Colonic mucosa (tissue), 4 donors: ENCODE measurements at regions not wholly inside any gene's neighbourhood (a gene's known extent, or its start where the extent isn't known, plus 50 kb on each side); places are given as distances from the start of the nearest gene placed in this dataset.

Source experiments
- DNase-seq: peaks from one replicate; pipeline ENCODE4 v3.0.0-alpha.2; 2020
- H3K27ac ChIP-seq: fragments of 200-600 bp; one replicate; pipeline ENCODE4 v1.8.0; 2021
- H3K27me3 ChIP-seq: fragments of 200-600 bp; one replicate; pipeline ENCODE4 v1.8.0; 2021
- H3K36me3 ChIP-seq: fragments of 200-600 bp; one replicate; pipeline ENCODE4 v1.8.0; 2021
- H3K4me1 ChIP-seq: fragments of 200-600 bp; one replicate; pipeline ENCODE4 v1.8.0; 2021; ENCODE audit warnings: mild to moderate bottlenecking
- H3K4me3 ChIP-seq: fragments of 200-600 bp; one replicate; pipeline ENCODE4 v1.8.0; 2021
- H3K9ac ChIP-seq, 2 donors: one replicate each; pipeline ENCODE4 v1.7.0; 2013; ENCODE audit warnings: control low read depth in 2 of 2, low read depth in 2 of 2, low read length in 2 of 2
- H3K9me3 ChIP-seq: fragments of 200-600 bp; one replicate; pipeline ENCODE4 v1.8.0; 2021
- CTCF ChIP-seq: fragments of 200-600 bp; IDR thresholded peaks from one replicate; pipeline ENCODE4 v1.8.0; 2022; ENCODE audit warnings: antibody characterized with exemption, mild to moderate bottlenecking
- intact Hi-C: fragments of 100-400 bp; cut with DNase I; formaldehyde crosslinking; loops from one replicate; pipeline ENCODE4 v1.14.1; 2022
- donor health status: healthy.
- donor health status: DM: no; HTN: no; CAD: no.
- donor health status: DM: no; HTN: no; CAD: no.

GRCh38 chr7:16933296-16934279 lies 51.8 kb upstream of the AGR3 start:
- Histone ChIP-seq H3K9me3 (no peaks in the 10 kb centered on the region), H3K4me3 (no peak overlapping the region), H3K27me3 (no peaks in the 10 kb centered on the region), H3K27ac (no peak overlapping the region), H3K4me1 (no peaks in the 10 kb centered on the region), H3K36me3 (no peaks in the 10 kb centered on the region), H3K9ac (no peak overlapping the region)
- no peak for TF ChIP-seq CTCF
- intact Hi-C loops, result no loop called here
- DNase-seq, result no peak

- Histone ChIP-seq H3K27me3 (no peaks in the 10 kb centered on the region), H3K36me3 (no peaks in the 10 kb centered on the region), H3K9ac (peak overlapping the region in 1 of 2 donors; percentile 3), H3K9me3 (no peaks in the 10 kb centered on the region), H3K4me1 (no peaks in the 10 kb centered on the region), H3K27ac (peak overlapping the region; percentile 61), H3K4me3 (no peak overlapping the region)
- DNase-seq, result no peak
- TF ChIP-seq CTCF, result no peak
- intact Hi-C loops, result no loop called here
These were observed 53.0 kb upstream of the AGR3 start for GRCh38 chr7:16934722-16935340.

- Histone ChIP-seq H3K27ac (peak overlapping the region; percentile 61), H3K27me3 (no peaks in the 10 kb centered on the region), H3K9ac (no peak overlapping the region), H3K36me3 (no peaks in the 10 kb centered on the region), H3K9me3 (no peaks in the 10 kb centered on the region), H3K4me3 (no peak overlapping the region), H3K4me1 (no peaks in the 10 kb centered on the region)
- peak; percentile 74 for DNase-seq
- TF ChIP-seq CTCF, result no peak
- intact Hi-C loops, result no loop called here
These were observed 53.6 kb upstream of the AGR3 start for GRCh38 chr7:16935341-16935735.

- no peak for TF ChIP-seq CTCF
- no peaks in the 10 kb centered on the region for H3K27me3 ChIP-seq
- DNase-seq, result no peak
- no peaks in the 10 kb centered on the region for H3K4me1 ChIP-seq
- H3K9me3 ChIP-seq, result no peaks in the 10 kb centered on the region
- intact Hi-C loops, result no loop called here
- H3K27ac ChIP-seq, result no peak overlapping the region
- H3K36me3 ChIP-seq, result no peaks in the 10 kb centered on the region
- no peak overlapping the region for H3K9ac ChIP-seq
- H3K4me3 ChIP-seq, result no peak overlapping the region
These were observed 55.0 kb upstream of the AGR3 start for GRCh38 chr7:16936626-16937422.

- Histone ChIP-seq H3K36me3 (no peaks in the 10 kb centered on the region), H3K27me3 (no peaks in the 10 kb centered on the region), H3K9ac (no peak overlapping the region), H3K4me1 (no peaks in the 10 kb centered on the region), H3K27ac (no peak overlapping the region), H3K9me3 (no peaks in the 10 kb centered on the region), H3K4me3 (no peak overlapping the region)
- intact Hi-C loops, result no loop called here
- TF ChIP-seq CTCF, result no peak
- DNase-seq, result no peak
These were observed 57.4 kb upstream of the AGR3 start for GRCh38 chr7:16939161-16939560.
